MG63 (cell line): ENCODE measurements at regions not wholly inside any gene's neighbourhood (a gene's known extent, or its start where the extent isn't known, plus 50 kb on each side); places are given as distances from the start of the nearest gene placed in this dataset.
"Not testable (repeated sequence)": the region's sequence is repeated elsewhere in the genome, so short reads cannot be mapped to it uniquely, and the experiment has no call there.

Experiments
- DNase-seq: peaks from one replicate; pipeline ENCODE4 v3.0.0-alpha.2; 2020
- H3K27me3 ChIP-seq: fragments of 250-450 bp; sonication (Bioruptor Pico); 2 replicates; pipeline ENCODE4 v1.5.1; 2020; ENCODE audit warnings: mild to moderate bottlenecking, moderate library complexity
- H3K36me3 ChIP-seq: fragments of 250-450 bp; sonication (Bioruptor Pico); 2 replicates; pipeline ENCODE4 v1.5.1; 2020; ENCODE audit warnings: mild to moderate bottlenecking, moderate library complexity
- H3K4me3 ChIP-seq: fragments of 250-450 bp; sonication (Bioruptor Pico); 2 replicates; pipeline ENCODE4 v1.5.1; 2020; ENCODE audit warnings: mild to moderate bottlenecking, moderate library complexity
- H3K9me3 ChIP-seq: fragments of 250-450 bp; sonication (Bioruptor Pico); 2 replicates; pipeline ENCODE4 v1.5.1; 2020; ENCODE audit warnings: mild to moderate bottlenecking, moderate library complexity

DNA sequence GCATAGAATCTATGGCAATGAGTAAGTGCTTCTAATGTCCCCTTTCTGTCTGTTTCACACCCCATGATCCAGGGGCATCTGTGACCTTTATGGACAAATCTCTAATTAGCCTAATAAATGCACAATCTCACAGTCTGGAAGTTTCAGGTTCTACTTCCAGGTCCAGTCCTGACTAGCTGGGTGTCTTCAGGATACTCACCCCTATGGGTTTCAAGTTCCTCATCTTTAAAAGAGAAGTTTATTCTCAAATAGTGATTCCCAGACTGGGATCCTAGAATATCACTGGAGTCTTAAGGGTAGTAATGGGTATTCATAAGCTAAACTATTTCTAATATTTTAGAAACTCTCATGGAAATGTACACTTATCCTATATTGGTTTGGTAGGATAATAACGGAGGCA, 77.2 kb upstream of the ABCA1 start:
- no peaks in the 10 kb centered on the region for H3K9me3 ChIP-seq
- no peaks in the 10 kb centered on the region for H3K36me3 ChIP-seq
- no peak overlapping the region for H3K4me3 ChIP-seq
- H3K27me3 ChIP-seq = no peaks in the 10 kb centered on the region
- no peak for DNase-seq

- Histone ChIP-seq H3K27me3 (no peaks in the 10 kb centered on the region), H3K4me3 (no peak overlapping the region), H3K9me3 (no peaks in the 10 kb centered on the region), H3K36me3 (no peaks in the 10 kb centered on the region)
- no peak for DNase-seq
Measured at GRCh38 chr9:105006514-105006913, 78.6 kb upstream of the ABCA1 start.

DNA sequence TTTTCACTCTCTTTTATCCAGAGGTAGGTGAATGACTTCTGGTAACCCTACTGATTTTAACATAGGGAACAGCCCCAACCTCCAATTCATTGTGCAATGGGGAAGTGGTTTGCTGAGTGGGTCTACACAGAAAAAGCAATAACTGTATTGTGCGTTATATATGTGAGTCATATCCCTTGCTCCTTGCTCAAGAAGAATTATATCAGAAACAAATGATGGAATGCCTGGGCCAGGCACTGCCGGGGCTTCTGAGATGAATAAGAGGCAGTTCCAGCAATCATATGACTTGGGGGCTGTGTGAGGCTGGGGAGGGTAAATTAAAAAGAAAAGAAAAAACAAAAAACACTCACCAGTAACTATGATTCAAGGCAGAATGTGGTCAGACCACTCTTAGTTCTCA, 79.2 kb upstream of the ABCA1 start:
- Histone ChIP-seq H3K36me3 (no peaks in the 10 kb centered on the region), H3K9me3 (no peaks in the 10 kb centered on the region), H3K27me3 (no peaks in the 10 kb centered on the region), H3K4me3 (no peak overlapping the region)
- peak; percentile 43 for DNase-seq

DNA sequence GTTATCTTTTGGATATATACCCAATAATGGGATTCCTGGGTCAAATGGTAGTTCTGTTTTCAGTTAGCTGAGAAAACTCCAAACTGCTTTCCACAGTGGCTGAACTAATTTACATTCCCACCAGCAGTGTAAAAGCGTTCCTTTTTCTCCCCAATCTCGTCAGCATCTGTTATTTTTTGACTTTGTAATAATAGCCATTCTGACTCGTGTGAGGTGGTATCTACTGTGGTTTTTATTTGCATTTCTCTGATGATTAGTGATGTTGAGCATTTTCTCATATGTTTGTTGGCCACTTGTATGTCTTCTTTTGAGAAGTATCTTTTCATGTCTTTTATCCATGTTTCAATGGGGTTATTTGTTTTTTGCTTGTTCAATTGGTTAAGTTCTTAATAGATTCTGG, 82.1 kb upstream of the ABCA1 start:
- not testable (repeated sequence) for H3K27me3 ChIP-seq, H3K9me3 ChIP-seq, H3K36me3 ChIP-seq, DNase-seq, H3K4me3 ChIP-seq

GRCh38 chr9:105021917-105022316, 94.0 kb upstream of the ABCA1 start:
- Histone ChIP-seq H3K36me3 (no peaks in the 10 kb centered on the region), H3K9me3 (no peaks in the 10 kb centered on the region), H3K4me3 (no peak overlapping the region), H3K27me3 (no peaks in the 10 kb centered on the region)
- no peak for DNase-seq

- not testable (repeated sequence) for H3K27me3 ChIP-seq, H3K4me3 ChIP-seq, DNase-seq, H3K9me3 ChIP-seq, H3K36me3 ChIP-seq
Measured at GRCh38 chr9:105022545-105022944, 94.6 kb upstream of the ABCA1 start.

DNA sequence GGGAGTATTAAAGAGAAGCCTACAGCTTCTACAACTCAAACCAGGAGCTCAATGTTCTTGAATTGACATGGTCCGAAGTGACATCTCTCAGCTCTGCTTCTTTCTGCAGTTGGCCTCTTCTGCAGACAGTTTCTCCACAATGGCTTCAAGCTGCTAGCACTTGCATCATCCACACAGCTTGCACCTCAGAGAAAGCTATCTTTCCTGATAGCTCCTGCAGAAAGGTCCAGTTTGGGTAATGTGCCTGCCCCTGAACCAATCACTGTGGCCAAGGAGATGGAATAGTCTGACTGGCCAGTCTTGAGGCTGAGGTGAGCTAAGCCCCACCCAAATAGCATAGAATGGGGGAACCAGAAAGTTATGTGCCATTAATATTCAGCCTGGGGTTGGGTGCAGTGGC, 95.8 kb upstream of the ABCA1 start:
- Histone ChIP-seq H3K27me3 (no peaks in the 10 kb centered on the region), H3K9me3 (no peaks in the 10 kb centered on the region), H3K4me3 (no peak overlapping the region), H3K36me3 (no peaks in the 10 kb centered on the region)
- DNase-seq = no peak

- Histone ChIP-seq H3K4me3 (no peak overlapping the region), H3K9me3 (no peaks in the 10 kb centered on the region), H3K27me3 (no peaks in the 10 kb centered on the region), H3K36me3 (no peaks in the 10 kb centered on the region)
- DNase-seq = no peak
Measured at GRCh38 chr9:105024529-105024928, 96.6 kb upstream of the ABCA1 start.

DNA sequence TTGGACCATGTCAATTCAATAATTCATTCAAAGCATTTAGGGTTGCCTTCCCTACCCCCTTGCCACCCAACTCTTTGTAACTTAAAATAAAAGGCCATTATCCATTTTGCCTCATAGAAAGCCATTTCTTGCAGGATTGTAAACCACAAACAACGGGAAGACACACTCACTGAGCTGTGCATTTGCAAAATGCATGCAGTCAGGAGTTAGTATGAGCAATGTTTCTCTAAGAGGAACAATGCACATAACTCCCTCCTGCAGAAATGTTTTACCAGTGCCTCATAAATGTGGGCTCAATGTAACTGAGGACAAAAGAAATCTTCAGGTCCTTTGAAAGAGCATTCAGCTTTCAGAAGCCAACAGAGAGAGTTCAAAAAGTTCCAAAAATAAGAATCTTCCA, 98.5 kb upstream of the ABCA1 start:
- H3K4me3 ChIP-seq = no peak overlapping the region
- no peaks in the 10 kb centered on the region for H3K36me3 ChIP-seq
- H3K27me3 ChIP-seq = no peaks in the 10 kb centered on the region
- H3K9me3 ChIP-seq = no peaks in the 10 kb centered on the region
- no peak for DNase-seq

- no peaks in the 10 kb centered on the region for H3K27me3 ChIP-seq
- no peak overlapping the region for H3K4me3 ChIP-seq
- H3K36me3 ChIP-seq = no peaks in the 10 kb centered on the region
- no peak for DNase-seq
- H3K9me3 ChIP-seq = no peaks in the 10 kb centered on the region
Measured at GRCh38 chr9:105027084-105027483, 99.1 kb upstream of the ABCA1 start.

GRCh38 chr9:105030285-105030684, 102.3 kb upstream of the ABCA1 start:
- no peak overlapping the region for H3K4me3 ChIP-seq
- no peaks in the 10 kb centered on the region for H3K9me3 ChIP-seq
- no peaks in the 10 kb centered on the region for H3K36me3 ChIP-seq
- DNase-seq = no peak
- no peaks in the 10 kb centered on the region for H3K27me3 ChIP-seq

DNA sequence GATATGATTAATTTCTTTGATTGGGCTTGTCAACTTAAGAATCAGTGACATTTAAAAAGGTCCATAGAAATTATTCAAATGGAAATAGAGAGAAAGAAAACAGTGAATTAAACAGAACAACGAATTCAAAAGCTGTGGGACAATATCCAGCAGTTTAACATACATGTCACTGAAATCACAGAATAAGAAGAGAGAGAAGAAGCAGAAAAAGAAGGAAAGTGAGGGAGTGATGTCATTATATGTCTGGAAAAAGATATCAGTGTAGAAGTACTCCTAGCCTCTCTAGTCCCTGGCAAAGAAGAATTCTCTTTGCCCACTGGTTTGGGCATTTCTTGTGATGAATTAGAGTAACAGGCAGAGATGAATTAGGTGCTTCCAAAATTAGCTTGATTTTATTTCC, 109.2 kb upstream of the ABCA1 start:
- no peak overlapping the region for H3K4me3 ChIP-seq
- H3K27me3 ChIP-seq = no peaks in the 10 kb centered on the region
- no peak for DNase-seq
- no peaks in the 10 kb centered on the region for H3K36me3 ChIP-seq
- no peaks in the 10 kb centered on the region for H3K9me3 ChIP-seq

DNA sequence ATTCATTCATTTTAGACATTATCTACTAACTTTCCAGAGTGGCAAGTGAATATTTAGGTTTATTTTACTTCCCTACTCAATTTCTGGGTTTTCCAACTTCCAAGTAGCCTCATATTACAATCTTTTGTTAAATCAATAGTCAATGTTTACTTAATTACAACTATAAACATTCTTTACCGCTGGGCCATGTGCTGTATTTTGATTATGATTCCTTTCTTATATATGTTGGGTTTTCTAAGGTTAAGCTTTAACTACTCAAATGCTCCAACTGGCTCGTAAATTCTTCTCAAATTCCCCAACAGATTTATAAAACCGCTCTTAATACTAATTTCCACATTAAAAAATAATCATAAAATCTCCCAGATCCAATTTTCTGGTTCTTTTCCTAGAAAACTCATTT, 110.1 kb upstream of the ABCA1 start:
- H3K4me3 ChIP-seq = no peak overlapping the region
- H3K9me3 ChIP-seq = no peaks in the 10 kb centered on the region
- no peaks in the 10 kb centered on the region for H3K36me3 ChIP-seq
- H3K27me3 ChIP-seq = no peaks in the 10 kb centered on the region
- DNase-seq = no peak

DNA sequence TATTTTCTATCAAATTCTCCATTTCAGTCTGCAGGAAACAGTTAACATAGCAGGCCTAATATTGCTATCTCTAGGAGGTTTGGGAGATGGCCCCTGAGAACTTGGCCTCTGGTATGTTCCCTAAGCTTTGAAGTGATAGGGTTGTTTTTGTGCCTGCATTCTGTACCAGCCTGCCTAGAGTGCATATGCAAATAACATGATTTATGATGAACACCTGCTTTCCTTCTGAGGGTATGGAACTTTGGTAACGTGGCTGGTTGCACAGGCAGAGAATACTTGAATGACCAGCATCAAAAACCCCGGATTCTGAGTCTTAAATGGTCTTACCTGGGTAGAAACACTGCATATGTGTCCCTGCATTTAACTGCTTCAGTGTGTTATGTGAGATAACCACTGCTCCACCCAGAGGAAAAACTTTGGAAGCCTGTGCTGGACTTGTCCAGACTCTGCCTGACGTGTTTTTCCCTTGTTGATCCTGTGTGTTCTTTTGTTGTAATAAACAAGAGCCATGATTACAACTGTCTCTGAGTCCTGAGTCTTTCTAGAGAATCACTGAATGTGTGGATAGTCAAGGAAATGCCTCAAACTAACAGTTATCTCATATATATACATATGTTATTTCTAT, 111.3 kb upstream of the ABCA1 start:
- Histone ChIP-seq H3K36me3 (no peaks in the 10 kb centered on the region), H3K27me3 (no peaks in the 10 kb centered on the region), H3K4me3 (no peak overlapping the region), H3K9me3 (no peaks in the 10 kb centered on the region)
- no peak for DNase-seq

- Histone ChIP-seq H3K27me3 (no peaks in the 10 kb centered on the region), H3K36me3 (no peaks in the 10 kb centered on the region), H3K4me3 (no peak overlapping the region), H3K9me3 (no peaks in the 10 kb centered on the region)
- DNase-seq = no peak
Measured at GRCh38 chr9:105043370-105043936, 115.5 kb upstream of the ABCA1 start.

DNA sequence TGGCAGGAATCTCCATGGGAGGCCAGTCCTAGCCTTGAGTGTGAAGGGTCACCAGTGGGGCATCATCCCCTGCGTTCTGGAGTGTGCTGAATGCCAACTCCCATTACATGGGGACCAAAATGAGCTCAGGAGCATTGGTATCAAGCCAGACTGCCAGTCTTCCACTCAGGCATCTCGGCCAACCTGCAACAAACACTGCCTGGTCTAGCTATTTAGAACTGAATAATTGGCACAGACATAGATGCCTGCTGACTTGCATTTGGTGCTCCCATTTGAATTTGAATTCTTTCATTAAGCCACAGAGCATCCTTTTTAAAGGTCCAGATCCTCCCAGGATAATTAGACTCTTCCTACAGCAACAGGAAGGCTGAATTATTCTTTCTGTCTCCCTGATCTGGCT, 116.6 kb upstream of the ABCA1 start:
- Histone ChIP-seq H3K36me3 (no peaks in the 10 kb centered on the region), H3K4me3 (no peak overlapping the region), H3K27me3 (no peaks in the 10 kb centered on the region), H3K9me3 (no peaks in the 10 kb centered on the region)
- DNase-seq = no peak

DNA sequence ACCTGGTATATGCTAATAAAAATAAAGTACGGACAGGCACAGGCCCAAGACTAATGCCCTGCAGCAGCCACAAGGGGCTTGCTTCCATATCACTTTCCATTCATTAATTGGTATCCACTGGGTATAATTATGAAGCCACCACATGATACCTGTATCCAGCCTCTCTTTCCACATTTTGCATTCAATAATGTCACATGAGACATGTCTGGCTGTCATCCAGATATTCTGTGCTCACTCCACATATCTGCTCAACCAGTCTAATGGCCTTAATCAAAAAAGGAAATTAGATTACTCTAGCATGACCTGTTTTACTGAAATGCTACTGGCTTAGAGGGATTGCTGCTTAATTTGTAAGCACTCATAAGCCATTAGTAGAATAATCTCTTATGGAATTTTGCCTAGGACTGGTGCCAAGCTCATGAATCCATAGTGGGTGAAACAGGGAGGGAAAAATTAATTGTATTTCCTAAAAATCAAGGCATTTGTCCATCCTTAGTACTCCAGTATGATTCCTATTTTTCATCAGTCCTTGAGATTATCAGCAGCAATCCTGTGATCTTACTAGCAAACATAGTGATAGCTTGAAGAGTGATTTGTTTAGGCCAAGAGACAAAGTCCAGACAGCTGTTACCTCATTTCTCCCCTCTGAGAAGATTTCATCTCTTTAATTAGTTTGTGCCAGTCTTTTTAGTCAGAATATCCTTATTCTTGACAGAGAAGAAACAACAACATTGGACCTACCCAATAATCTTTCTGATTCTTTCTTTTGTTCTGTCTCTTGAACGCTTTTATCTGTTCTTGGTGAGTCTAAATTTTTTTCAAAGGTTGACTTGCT, 119.2 kb upstream of the ABCA1 start:
- Histone ChIP-seq H3K9me3 (no peaks in the 10 kb centered on the region), H3K4me3 (no peak overlapping the region), H3K36me3 (no peaks in the 10 kb centered on the region), H3K27me3 (no peaks in the 10 kb centered on the region)
- DNase-seq = no peak

GRCh38 chr9:105047742-105048041, 119.7 kb upstream of the ABCA1 start:
- Histone ChIP-seq H3K4me3 (no peak overlapping the region), H3K36me3 (no peaks in the 10 kb centered on the region), H3K27me3 (no peaks in the 10 kb centered on the region), H3K9me3 (no peaks in the 10 kb centered on the region)
- no peak for DNase-seq
